HEK293 (cell line): ENCODE measurements at regions not wholly inside any gene's neighbourhood (a gene's known extent, or its start where the extent isn't known, plus 50 kb on each side); places are given as distances from the start of the nearest gene placed in this dataset.

ENCODE experiments used
- GLI2 ChIP-seq: fragments of 450-650 bp; formaldehyde crosslinking; IDR thresholded peaks from 2 replicates; pipeline ENCODE4; 2017; ENCODE audit warnings: missing biosample characterization, missing genetic modification characterization, low read depth, borderline replicate concordance
- SP2 ChIP-seq: fragments of 450-650 bp; formaldehyde crosslinking; IDR thresholded peaks from 2 replicates; pipeline ENCODE4 v1.5.1; 2016; ENCODE audit warnings: missing biosample characterization, missing genetic modification characterization
- ZNF155 ChIP-seq: fragments of 450-650 bp; formaldehyde crosslinking; IDR thresholded peaks from 2 replicates; pipeline ENCODE4 v1.5.1; 2016; ENCODE audit warnings: missing biosample characterization, missing genetic modification characterization
- ZNF174 ChIP-seq: fragments of 450-650 bp; formaldehyde crosslinking; IDR thresholded peaks from 2 replicates; pipeline ENCODE4 v1.5.0; 2017; ENCODE audit warnings: missing biosample characterization, mild to moderate bottlenecking, missing genetic modification characterization
- ZNF654 ChIP-seq: fragments of 450-650 bp; formaldehyde crosslinking; IDR thresholded peaks from 2 replicates; pipeline ENCODE4 v1.5.1; 2016; ENCODE audit warnings: low read depth, missing biosample characterization, missing genetic modification characterization
- ZNF660 ChIP-seq: fragments of 450-650 bp; IDR thresholded peaks from 2 replicates; pipeline ENCODE4 v1.5.1; 2018; ENCODE audit warnings: missing biosample characterization, mild to moderate bottlenecking, missing genetic modification characterization
- ZNF785 ChIP-seq: fragments of 450-650 bp; formaldehyde crosslinking; IDR thresholded peaks from 2 replicates; pipeline ENCODE4 v1.5.1; 2016; ENCODE audit warnings: missing biosample characterization, missing genetic modification characterization
- TF ChIP-seq, protein P1 (sequence below): fragments of 450-650 bp; formaldehyde crosslinking; IDR thresholded peaks from 2 replicates; pipeline ENCODE4 v1.5.1; 2016; ENCODE audit warnings: missing biosample characterization, missing genetic modification characterization
- TF ChIP-seq, protein P2 (sequence below): fragments of 450-650 bp; formaldehyde crosslinking; IDR thresholded peaks from 2 replicates; pipeline ENCODE4 v1.5.1; 2016; ENCODE audit warnings: missing biosample characterization, missing genetic modification characterization
- TF ChIP-seq, protein P3 (sequence below): fragments of 450-650 bp; formaldehyde crosslinking; IDR thresholded peaks from 2 replicates; pipeline ENCODE4 v1.5.1; 2016; ENCODE audit warnings: missing biosample characterization, missing genetic modification characterization
- TF ChIP-seq, protein P4 (sequence below): fragments of 450-650 bp; formaldehyde crosslinking; IDR thresholded peaks from 2 replicates; pipeline ENCODE4 v1.5.1; 2016; ENCODE audit warnings: missing biosample characterization, missing genetic modification characterization

DNA sequence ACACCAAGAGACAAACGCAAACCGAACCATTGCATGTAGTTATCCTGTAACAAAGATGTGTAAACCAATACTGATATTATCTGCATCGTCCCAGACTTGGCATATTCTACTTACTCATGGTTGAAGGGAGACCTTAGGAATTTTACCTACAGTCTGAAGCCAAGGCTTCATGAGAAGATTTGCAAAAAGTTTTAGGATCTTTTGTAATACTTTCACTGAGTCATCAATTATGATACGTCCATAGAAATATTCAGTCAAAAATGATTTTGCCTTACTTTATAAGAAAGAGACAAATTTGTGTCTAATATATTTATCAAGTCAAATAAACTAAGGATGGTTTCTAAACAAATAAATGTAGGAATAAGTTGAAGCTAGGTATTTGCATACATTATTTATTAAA, 1176.1 kb upstream of the ADGRL2 start:
- TF ChIP-seq, protein P1, sequence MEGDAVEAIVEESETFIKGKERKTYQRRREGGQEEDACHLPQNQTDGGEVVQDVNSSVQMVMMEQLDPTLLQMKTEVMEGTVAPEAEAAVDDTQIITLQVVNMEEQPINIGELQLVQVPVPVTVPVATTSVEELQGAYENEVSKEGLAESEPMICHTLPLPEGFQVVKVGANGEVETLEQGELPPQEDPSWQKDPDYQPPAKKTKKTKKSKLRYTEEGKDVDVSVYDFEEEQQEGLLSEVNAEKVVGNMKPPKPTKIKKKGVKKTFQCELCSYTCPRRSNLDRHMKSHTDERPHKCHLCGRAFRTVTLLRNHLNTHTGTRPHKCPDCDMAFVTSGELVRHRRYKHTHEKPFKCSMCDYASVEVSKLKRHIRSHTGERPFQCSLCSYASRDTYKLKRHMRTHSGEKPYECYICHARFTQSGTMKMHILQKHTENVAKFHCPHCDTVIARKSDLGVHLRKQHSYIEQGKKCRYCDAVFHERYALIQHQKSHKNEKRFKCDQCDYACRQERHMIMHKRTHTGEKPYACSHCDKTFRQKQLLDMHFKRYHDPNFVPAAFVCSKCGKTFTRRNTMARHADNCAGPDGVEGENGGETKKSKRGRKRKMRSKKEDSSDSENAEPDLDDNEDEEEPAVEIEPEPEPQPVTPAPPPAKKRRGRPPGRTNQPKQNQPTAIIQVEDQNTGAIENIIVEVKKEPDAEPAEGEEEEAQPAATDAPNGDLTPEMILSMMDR (tag by site-specific recombination): no peak
- no peak for TF ChIP-seq GLI2 (tag by site-specific recombination)
- no peak for TF ChIP-seq SP2
- TF ChIP-seq ZNF654 (tag by site-specific recombination): no peak
- TF ChIP-seq, protein P2, sequence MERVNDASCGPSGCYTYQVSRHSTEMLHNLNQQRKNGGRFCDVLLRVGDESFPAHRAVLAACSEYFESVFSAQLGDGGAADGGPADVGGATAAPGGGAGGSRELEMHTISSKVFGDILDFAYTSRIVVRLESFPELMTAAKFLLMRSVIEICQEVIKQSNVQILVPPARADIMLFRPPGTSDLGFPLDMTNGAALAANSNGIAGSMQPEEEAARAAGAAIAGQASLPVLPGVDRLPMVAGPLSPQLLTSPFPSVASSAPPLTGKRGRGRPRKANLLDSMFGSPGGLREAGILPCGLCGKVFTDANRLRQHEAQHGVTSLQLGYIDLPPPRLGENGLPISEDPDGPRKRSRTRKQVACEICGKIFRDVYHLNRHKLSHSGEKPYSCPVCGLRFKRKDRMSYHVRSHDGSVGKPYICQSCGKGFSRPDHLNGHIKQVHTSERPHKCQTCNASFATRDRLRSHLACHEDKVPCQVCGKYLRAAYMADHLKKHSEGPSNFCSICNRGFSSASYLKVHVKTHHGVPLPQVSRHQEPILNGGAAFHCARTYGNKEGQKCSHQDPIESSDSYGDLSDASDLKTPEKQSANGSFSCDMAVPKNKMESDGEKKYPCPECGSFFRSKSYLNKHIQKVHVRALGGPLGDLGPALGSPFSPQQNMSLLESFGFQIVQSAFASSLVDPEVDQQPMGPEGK (tag by site-specific recombination): no peak
- no peak for TF ChIP-seq ZNF174 (tag by site-specific recombination)
- TF ChIP-seq, protein P3, sequence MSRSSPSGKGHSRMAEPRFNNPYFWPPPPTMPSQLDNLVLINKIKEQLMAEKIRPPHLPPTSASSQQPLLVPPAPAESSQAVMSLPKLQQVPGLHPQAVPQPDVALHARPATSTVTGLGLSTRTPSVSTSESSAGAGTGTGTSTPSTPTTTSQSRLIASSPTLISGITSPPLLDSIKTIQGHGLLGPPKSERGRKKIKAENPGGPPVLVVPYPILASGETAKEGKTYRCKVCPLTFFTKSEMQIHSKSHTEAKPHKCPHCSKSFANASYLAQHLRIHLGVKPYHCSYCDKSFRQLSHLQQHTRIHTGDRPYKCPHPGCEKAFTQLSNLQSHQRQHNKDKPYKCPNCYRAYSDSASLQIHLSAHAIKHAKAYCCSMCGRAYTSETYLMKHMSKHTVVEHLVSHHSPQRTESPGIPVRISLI (tag by site-specific recombination): no peak
- no peak for TF ChIP-seq ZNF660 (tag by site-specific recombination)
- no peak for TF ChIP-seq ZNF785
- TF ChIP-seq, protein P4, sequence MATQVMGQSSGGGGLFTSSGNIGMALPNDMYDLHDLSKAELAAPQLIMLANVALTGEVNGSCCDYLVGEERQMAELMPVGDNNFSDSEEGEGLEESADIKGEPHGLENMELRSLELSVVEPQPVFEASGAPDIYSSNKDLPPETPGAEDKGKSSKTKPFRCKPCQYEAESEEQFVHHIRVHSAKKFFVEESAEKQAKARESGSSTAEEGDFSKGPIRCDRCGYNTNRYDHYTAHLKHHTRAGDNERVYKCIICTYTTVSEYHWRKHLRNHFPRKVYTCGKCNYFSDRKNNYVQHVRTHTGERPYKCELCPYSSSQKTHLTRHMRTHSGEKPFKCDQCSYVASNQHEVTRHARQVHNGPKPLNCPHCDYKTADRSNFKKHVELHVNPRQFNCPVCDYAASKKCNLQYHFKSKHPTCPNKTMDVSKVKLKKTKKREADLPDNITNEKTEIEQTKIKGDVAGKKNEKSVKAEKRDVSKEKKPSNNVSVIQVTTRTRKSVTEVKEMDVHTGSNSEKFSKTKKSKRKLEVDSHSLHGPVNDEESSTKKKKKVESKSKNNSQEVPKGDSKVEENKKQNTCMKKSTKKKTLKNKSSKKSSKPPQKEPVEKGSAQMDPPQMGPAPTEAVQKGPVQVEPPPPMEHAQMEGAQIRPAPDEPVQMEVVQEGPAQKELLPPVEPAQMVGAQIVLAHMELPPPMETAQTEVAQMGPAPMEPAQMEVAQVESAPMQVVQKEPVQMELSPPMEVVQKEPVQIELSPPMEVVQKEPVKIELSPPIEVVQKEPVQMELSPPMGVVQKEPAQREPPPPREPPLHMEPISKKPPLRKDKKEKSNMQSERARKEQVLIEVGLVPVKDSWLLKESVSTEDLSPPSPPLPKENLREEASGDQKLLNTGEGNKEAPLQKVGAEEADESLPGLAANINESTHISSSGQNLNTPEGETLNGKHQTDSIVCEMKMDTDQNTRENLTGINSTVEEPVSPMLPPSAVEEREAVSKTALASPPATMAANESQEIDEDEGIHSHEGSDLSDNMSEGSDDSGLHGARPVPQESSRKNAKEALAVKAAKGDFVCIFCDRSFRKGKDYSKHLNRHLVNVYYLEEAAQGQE (tag by site-specific recombination): no peak
- no peak for TF ChIP-seq ZNF155 (tag by site-specific recombination)
